ENCODE measurements at regions not wholly inside any gene's neighbourhood (a gene's known extent, or its start where the extent isn't known, plus 50 kb on each side); places are given as distances from the start of the nearest gene placed in this dataset.

DNA sequence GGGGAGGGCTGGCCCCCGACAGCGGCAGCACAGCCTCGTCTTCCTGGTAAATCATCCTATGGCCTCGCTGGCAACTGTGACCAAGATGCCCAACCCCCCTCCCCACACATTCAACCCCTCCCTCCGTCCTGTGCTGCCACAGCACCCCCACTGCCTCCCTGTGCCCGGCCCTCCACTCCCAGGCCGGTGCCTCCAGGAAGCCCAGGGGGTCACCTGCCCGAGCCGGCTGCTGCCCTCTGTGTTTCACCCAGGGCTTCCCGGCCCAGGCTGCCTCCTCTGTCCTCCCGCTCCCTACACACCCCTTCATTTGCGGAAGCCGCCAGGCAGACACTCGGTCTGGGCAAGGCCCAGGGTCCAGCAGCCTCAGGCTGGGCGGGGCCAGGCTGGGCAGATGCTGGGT lies 188.6 kb downstream of the RBFOX3 start:
- TF ChIP-seq RAD21 (IDR thresholded peaks at IDR 0.05; ENCODE audit: low read depth) (no peak), TEAD4 (IDR thresholded peaks at IDR 0.05) (no peak), TAF1 (IDR thresholded peaks at IDR 0.05; ENCODE audit: low read depth) (no peak)
- TF ChIP-seq, protein P1, sequence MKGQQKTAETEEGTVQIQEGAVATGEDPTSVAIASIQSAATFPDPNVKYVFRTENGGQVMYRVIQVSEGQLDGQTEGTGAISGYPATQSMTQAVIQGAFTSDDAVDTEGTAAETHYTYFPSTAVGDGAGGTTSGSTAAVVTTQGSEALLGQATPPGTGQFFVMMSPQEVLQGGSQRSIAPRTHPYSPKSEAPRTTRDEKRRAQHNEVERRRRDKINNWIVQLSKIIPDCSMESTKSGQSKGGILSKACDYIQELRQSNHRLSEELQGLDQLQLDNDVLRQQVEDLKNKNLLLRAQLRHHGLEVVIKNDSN (IDR thresholded peaks at IDR 0.05): no peak
